ENCODE measurements at regions not wholly inside any gene's neighbourhood (a gene's known extent, or its start where the extent isn't known, plus 50 kb on each side); places are given as distances from the start of the nearest gene placed in this dataset.

- TF ChIP-seq CTCF (IDR thresholded peaks at IDR 0.05; ENCODE audit: low read length): no peak
- no peak for TF ChIP-seq EZH2 (IDR thresholded peaks at IDR 0.05; ENCODE audit: borderline replicate concordance, low read length)
These were observed 232.1 kb downstream of the NECTIN3 start for GRCh38 chr3:111303760-111304159.
